B cell (primary cell): ENCODE measurements at regions not wholly inside any gene's neighbourhood (a gene's known extent, or its start where the extent isn't known, plus 50 kb on each side); places are given as distances from the start of the nearest gene placed in this dataset.

Experiments
- ATAC-seq: fragments of 200-7000 bp; cut with Tn5 transposase; one replicate; pipeline ENCODE4 v1.10.0; 2021; ENCODE audit warnings: low read depth, mild to moderate bottlenecking, moderate number of reproducible peaks, moderate library complexity
- CTCF ChIA-PET: fragments of 350-600 bp; sonication (Branson Sonifier 250); formaldehyde crosslinking; loops from one replicate; lab custom pipeline; 2021; ENCODE audit warnings: antibody characterized with exemption, inconsistent platforms; lab: Charles Lee
- POLR2A ChIA-PET: fragments of 350-600 bp; sonication (Branson Sonifier 250); formaldehyde crosslinking; loops from one replicate; lab custom pipeline; 2021; ENCODE audit warnings: antibody characterized with exemption; lab: Charles Lee
- DNase-seq: peaks from one replicate; pipeline ENCODE4 v3.0.0; 2013
- H2AFZ ChIP-seq: 2 replicates; pipeline ENCODE4 v1.6.1; 2012; ENCODE audit warnings: mild to moderate bottlenecking, low read depth, low read length; ENCODE audit not compliant: insufficient read depth, poor library complexity, severe bottlenecking
- H3K27ac ChIP-seq, 2 donors: 1 replicate in 1 of 2; 2 replicates in 1 of 2; pipeline ENCODE4 v1.5.1; 2012 to 2013; ENCODE audit warnings: low read length in 2 of 2, mild to moderate bottlenecking in 2 of 2, moderate library complexity in 1 of 2
- H3K27me3 ChIP-seq, 4 experiments: fragments of 200-600 bp in 1 of 4; sonication (generic) in 1 of 4; replicated peaks in 1 of 4; 1 replicate in 2 of 4; 2 replicates in 2 of 4; pipeline versions ENCODE4 v1.6.1 to v1.7.0; 2013 to 2016; ENCODE audit warnings: low read length in 3 of 4, mild to moderate bottlenecking in 2 of 4, mixed read lengths in 1 of 4, moderate library complexity in 1 of 4; ENCODE audit not compliant: insufficient read depth in 4 of 4, control insufficient read depth in 3 of 4; ENCODE audit errors: control extremely low read depth in 1 of 4
- H3K36me3 ChIP-seq, 2 experiments: replicated peaks in 1 of 2; 1 replicate in 1 of 2; 2 replicates in 1 of 2; pipeline versions ENCODE4 v1.6.1 to v1.7.1; 2013; ENCODE audit warnings: low read length in 1 of 2; ENCODE audit not compliant: insufficient read depth in 2 of 2, control insufficient read depth in 1 of 2; ENCODE audit errors: control extremely low read depth in 1 of 2, extremely low read depth in 1 of 2
- H3K4me1 ChIP-seq, 2 donors: fragments of 200-600 bp in 1 of 2; sonication (generic) in 1 of 2; 1 replicate in 1 of 2; 2 replicates in 1 of 2; pipeline versions ENCODE4 v1.5.1 to v1.6.1; 2013 to 2017; ENCODE audit warnings: low read length in 2 of 2; ENCODE audit not compliant: control insufficient read depth in 2 of 2, insufficient read depth in 2 of 2
- H3K4me2 ChIP-seq: replicated peaks from 2 replicates; pipeline ENCODE3; 2012; ENCODE audit warnings: mild to moderate bottlenecking, low read depth, low read length; ENCODE audit not compliant: poor library complexity, severe bottlenecking
- H3K4me3 ChIP-seq, 5 experiments: fragments of 200-600 bp in 1 of 5; sonication (generic) in 1 of 5; 1 replicate in 3 of 5; 2 replicates in 2 of 5; pipeline versions ENCODE4 v1.5.1 to v1.7.0; 2011 to 2016; ENCODE audit warnings: low read length in 4 of 5, mild to moderate bottlenecking in 4 of 5, low read depth in 2 of 5, control low read depth in 1 of 5, moderate library complexity in 1 of 5; ENCODE audit not compliant: insufficient read depth in 1 of 5; ENCODE audit errors: control extremely low read depth in 1 of 5, extremely low read depth in 1 of 5
- H3K79me2 ChIP-seq: fragments of 200-600 bp; sonication (generic); one replicate; pipeline ENCODE4 v1.6.0; 2016; ENCODE audit warnings: low read length; ENCODE audit not compliant: control insufficient read depth, insufficient read depth
- H3K9ac ChIP-seq: fragments of 200-600 bp; sonication (generic); 2 replicates; pipeline ENCODE4 v1.6.1; 2017; ENCODE audit warnings: mild to moderate bottlenecking, low read length, moderate library complexity
- H3K9me3 ChIP-seq, 3 donors: one replicate each; pipeline versions ENCODE4 v1.6.1 to v1.7.1; 2013; ENCODE audit warnings: low read length in 2 of 3; ENCODE audit not compliant: control insufficient read depth in 2 of 3, insufficient read depth in 1 of 3; ENCODE audit errors: control extremely low read depth in 1 of 3
- H4K20me1 ChIP-seq: 2 replicates; pipeline ENCODE4 v1.6.0; 2012; ENCODE audit warnings: mild to moderate bottlenecking, low read length; ENCODE audit not compliant: insufficient read depth, control insufficient read depth, poor library complexity, severe bottlenecking
- H3K27ac Mint-ChIP-seq: one replicate; pipeline ENCODE4 v1.8.0; 2021; ENCODE audit warnings: mixed read lengths
- H3K27me3 Mint-ChIP-seq: one replicate; pipeline ENCODE4 v1.8.0; 2021; ENCODE audit warnings: mixed read lengths
- H3K4me1 Mint-ChIP-seq: one replicate; pipeline ENCODE4 v1.8.0; 2021; ENCODE audit warnings: mixed read lengths
- H3K4me3 Mint-ChIP-seq: one replicate; pipeline ENCODE4 v1.8.0; 2021; ENCODE audit warnings: mixed read lengths
- H3K9me3 Mint-ChIP-seq: one replicate; pipeline ENCODE4 v1.8.0; 2022; ENCODE audit warnings: mixed read lengths; ENCODE audit not compliant: insufficient read depth
- CTCF ChIP-seq: fragments of 200-600 bp; IDR thresholded peaks from one replicate; pipeline ENCODE4 v1.8.0; 2022; ENCODE audit warnings: antibody characterized with exemption, mild to moderate bottlenecking
- EZH2 ChIP-seq: IDR thresholded peaks from 2 replicates; pipeline ENCODE4 v1.6.1; 2012; ENCODE audit warnings: borderline replicate concordance, low read depth, mild to moderate bottlenecking, moderate library complexity, low read length; ENCODE audit not compliant: insufficient read depth, poor library complexity, severe bottlenecking
- WGBS: methylation state at CpG from one replicate; pipeline ENCODE4 v1.1.5; 2013; ENCODE audit warnings: missing lambda C conversion rate; ENCODE audit not compliant: insufficient coverage; 5-methylcytosine and 5-hydroxymethylcytosine counted together
- intact Hi-C: fragments of 100-400 bp; cut with micrococcal nuclease; formaldehyde crosslinking; loops from one replicate; pipeline ENCODE4 v1.10.0; 2022

- TF ChIP-seq CTCF = no peak
- no peak for TF ChIP-seq EZH2
- Histone ChIP-seq H3K4me1 (no peaks in the 10 kb centered on the region), H3K27ac (no peak overlapping the region), H3K9ac (no peak overlapping the region), H3K79me2 (no peaks in the 10 kb centered on the region), H2AFZ (no peak overlapping the region), H4K20me1 (no peaks in the 10 kb centered on the region), H3K4me3 (no peak overlapping the region), H3K36me3 (no peaks in the 10 kb centered on the region), H3K27me3 (no peaks in the 10 kb centered on the region), H3K4me2 (no peak overlapping the region), H3K9me3 (peaks cover 0 to 2% (median 0%) of the 10 kb centered on the region in 3 donors)
- DNase-seq (no peak), ATAC-seq (no peak)
- no peaks in the 10 kb centered on the region for H3K27me3 Mint-ChIP-seq
- no peak overlapping the region for H3K4me3 Mint-ChIP-seq
- POLR2A ChIA-PET = no interaction called here
- intact Hi-C loops = no loop called here
- CTCF ChIA-PET = no interaction called here
- no peaks in the 10 kb centered on the region for H3K4me1 Mint-ChIP-seq
- no peak overlapping the region for H3K27ac Mint-ChIP-seq
- no CpG with 5 or more reads among the region's 2 CpGs for WGBS
- H3K9me3 Mint-ChIP-seq = no peaks in the 10 kb centered on the region
These were observed 209.1 kb upstream of the HCCS start for GRCh38 chrX:10902001-10902400.

GRCh38 chrX:10903523-10903922 is 207.6 kb upstream of the HCCS start:
- Mint-ChIP-seq H3K4me1 (no peaks in the 10 kb centered on the region), H3K27ac (no peak overlapping the region), H3K9me3 (no peaks in the 10 kb centered on the region), H3K4me3 (no peak overlapping the region), H3K27me3 (no peaks in the 10 kb centered on the region)
- no peaks in the 10 kb centered on the region for H3K9me3 ChIP-seq
- no peaks in the 10 kb centered on the region for H3K79me2 ChIP-seq
- H3K4me2 ChIP-seq = no peak overlapping the region
- no peaks in the 10 kb centered on the region for H3K36me3 ChIP-seq
- H2AFZ ChIP-seq = no peak overlapping the region
- no peak overlapping the region for H3K4me3 ChIP-seq
- POLR2A ChIA-PET = no interaction called here
- DNase-seq (no peak), ATAC-seq (no peak)
- no peaks in the 10 kb centered on the region for H4K20me1 ChIP-seq
- no peak for TF ChIP-seq EZH2
- no peak for TF ChIP-seq CTCF
- intact Hi-C loops = no loop called here
- CTCF ChIA-PET = no interaction called here
- no peaks in the 10 kb centered on the region for H3K27me3 ChIP-seq
- H3K27ac ChIP-seq = no peak overlapping the region
- no peaks in the 10 kb centered on the region for H3K4me1 ChIP-seq
- H3K9ac ChIP-seq = no peak overlapping the region
